Stimulated activated CD4-positive, alpha-beta T cell treated with anti-CD3 and anti-CD28 coated beads, TNF-alpha, amount 100 ng/mL, for 4 hours (primary cell): ENCODE measurements at regions not wholly inside any gene's neighbourhood (a gene's known extent, or its start where the extent isn't known, plus 50 kb on each side); places are given as distances from the start of the nearest gene placed in this dataset.
"Not testable (repeated sequence)": the region's sequence is repeated elsewhere in the genome, so short reads cannot be mapped to it uniquely, and the experiment has no call there.

Source experiments
- DNase-seq, 3 experiments: peaks; one replicate each; pipeline ENCODE4 v3.0.0-alpha.2; 2020; ENCODE audit warnings: low read depth in 3 of 3

DNA sequence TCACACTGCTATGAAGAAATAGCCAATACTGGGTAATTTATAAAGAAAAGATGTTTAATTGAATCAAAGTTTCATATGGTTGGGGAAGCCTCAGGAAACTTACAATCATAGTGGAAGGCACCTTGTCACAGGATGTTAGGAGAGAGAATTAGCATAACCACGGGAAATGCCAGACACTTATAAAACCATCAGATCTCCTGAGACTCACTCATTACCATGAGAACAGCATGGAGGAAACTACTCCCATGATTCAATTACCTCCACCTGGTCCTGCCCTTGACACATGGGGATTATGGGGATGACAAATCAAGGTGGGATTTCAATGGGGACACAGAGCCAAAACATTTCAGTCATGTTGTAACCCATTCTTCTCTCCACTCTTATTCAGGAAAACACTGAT is 472.9 kb upstream of the FSIP2 start:
- DNase-seq, result no peak

DNA sequence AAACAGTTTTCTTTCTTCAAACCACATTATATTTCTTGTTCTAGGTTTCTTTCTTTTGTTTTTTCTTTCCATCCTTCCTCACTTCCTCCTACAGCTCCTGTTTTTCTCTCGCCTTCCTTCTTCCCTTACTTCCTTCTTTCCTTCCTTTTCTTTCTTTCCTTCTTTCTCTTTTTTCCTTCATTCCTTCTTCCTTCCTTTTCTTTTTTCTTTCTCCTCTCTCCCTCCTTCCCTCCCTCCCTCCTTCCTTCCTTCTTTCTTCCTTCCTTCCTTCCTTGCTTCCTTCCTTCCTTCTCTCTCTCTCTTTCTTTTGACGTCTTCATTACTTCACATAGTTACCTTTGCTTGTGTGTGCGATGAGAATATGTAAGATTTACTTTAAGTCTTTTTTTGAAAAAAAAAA is 470.0 kb upstream of the FSIP2 start:
- DNase-seq, result no peak

DNA sequence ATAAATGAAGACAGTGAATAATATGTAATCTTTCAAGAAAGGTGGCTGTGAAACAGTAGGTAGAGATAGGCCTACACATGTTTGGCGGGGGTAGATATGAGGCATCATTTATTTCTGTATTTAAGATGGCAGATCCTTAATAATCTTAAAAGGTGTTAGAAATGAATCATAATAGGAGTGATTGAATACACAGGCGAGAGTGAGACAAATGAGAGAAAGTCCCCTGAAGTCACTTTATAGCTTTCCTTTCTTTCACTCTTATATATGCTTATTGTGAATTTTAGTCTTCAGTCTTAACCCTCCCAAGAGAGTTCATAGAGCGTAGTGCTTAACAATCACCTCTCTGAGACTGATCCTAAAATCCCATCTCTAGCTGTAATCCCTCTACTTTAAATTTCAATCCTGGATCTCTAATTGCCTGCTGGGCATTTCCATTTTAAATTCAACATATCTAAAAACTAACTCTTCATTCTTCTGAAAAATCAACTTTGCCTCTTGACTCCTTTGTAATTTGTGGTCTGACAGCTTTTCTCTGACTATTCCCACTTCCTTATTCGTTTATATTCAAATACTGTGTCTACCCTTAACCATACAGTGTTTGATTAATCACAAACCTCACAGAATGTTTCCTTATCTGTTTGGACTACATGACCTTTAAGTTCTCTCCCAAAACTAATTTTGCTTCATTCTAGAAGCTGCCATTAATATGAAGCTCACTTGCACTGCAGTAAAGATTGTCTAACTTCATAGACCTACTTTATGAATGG is 463.7 kb upstream of the FSIP2 start:
- no peak for DNase-seq

DNA sequence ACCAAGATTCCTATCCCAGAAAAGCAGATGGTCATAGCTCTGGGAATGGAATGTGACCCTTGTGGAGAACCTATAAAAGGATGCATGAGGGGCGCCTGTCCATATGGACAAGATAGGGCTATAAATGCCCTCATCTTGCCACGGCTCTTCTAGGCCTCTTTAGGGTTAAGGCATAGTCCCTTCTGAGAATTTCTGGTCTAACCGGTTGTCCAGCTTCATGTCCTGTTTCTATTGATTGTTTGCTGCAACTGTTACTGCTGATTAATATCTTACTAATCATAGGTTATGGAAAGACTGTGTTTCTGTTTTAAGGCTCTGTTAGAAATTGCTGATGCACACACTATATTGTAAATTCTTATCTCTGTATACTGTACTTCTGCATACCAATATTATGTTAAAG is 462.6 kb upstream of the FSIP2 start:
- DNase-seq, result not testable (repeated sequence)

DNA sequence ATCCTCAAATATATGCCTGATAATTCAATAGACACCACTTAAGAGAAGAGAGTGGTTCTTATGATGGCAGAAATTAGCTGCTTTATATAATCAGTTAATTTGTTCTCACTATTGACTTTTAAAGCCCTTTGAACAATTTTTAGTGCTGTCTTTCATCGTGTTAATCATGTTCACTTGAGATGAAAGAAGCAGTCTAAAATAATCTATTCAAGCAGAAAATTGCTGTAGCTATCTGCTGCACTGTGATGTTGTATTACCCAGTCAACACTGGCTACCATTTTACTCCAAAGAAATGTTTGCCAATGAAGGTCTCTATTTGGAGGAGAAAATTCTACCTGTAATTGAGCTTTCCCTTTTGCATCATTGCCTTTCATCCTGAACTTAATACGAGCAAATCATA is 459.8 kb upstream of the FSIP2 start:
- DNase-seq, result no peak

DNA sequence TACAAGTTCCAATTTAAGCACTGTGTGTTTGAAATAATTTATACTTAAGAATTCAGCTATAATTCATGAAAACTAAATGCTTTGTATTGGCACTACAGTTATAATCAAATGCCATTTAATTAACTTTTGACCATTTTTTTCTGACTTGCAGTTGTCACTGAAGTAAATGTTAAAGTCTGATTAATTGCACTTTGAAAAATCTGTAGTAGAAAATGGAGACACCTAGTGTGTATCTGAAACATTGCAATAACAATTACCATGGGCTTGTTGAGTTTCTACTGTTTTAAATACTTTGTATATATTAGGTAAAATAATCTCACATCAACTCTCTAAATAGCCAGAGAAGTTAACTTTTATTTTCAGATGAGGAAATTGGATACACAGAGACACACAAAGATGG is 458.6 kb upstream of the FSIP2 start:
- DNase-seq, result no peak

DNA sequence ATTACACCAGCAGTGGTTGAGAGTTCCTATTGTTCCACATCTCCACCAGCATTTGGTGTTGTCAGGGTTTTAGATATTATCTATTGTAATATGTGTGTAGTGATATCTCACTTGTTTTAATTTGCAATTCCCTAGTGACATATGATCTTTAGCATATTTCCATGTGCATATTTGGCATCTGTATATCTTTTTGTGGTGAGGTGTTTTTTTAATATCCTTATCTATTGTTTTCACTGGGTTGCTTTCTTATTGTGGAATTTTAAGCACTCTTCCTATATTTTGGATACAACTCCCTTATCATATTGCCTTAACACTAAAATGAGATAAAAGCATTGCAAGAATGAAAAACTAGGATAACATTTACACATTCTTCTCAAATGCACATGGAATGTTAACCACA is 453.9 kb upstream of the FSIP2 start:
- no peak for DNase-seq

DNA sequence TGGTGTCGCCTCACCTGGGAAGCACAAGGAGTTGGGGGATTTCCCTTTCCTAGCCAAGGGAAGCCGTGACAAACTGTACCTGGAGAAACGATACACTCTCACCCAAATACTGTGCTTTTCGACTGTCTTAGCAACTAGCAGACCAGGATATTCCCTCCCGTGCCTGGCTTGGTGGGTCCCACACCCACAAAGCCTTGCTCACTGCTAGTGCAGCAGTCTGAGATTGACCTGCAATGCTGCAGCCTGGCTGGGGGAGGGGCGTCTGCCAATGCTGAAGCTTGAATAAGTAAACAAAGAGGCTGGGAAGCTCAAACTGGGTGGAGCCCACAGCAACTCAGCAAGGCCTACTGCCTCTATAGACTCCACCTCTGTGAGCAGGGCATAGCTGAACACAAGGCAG is 448.6 kb upstream of the FSIP2 start:
- DNase-seq, result not testable (repeated sequence)

DNA sequence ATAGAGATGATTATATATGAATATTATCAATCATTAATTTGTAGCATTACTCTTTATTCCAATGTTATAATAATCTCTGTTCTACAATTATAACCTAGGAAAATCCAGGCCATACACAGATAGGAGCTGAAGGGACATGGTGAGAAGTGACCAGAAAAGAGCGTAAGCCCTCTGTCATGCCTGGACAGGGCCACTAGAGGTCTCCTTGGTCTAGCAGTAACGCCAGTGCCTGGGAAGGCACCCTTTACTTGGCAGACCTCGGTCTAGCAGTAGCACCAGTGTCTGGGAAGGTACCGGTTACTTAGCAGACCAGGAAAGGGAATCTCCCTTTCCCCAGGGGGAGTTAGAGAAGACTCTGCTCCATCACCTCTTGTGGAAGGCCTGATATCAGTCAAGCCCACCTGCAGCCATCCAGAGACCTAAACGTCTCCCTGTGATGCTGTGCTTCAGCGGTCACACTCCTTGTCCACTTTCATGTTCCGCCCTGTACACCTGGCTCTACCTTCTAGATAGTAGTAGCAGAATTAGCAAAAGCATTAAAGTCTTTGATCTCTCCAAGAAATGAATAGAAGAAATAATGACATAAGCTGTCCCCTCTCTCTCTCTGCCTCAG is 447.5 kb upstream of the FSIP2 start:
- DNase-seq, result no peak

DNA sequence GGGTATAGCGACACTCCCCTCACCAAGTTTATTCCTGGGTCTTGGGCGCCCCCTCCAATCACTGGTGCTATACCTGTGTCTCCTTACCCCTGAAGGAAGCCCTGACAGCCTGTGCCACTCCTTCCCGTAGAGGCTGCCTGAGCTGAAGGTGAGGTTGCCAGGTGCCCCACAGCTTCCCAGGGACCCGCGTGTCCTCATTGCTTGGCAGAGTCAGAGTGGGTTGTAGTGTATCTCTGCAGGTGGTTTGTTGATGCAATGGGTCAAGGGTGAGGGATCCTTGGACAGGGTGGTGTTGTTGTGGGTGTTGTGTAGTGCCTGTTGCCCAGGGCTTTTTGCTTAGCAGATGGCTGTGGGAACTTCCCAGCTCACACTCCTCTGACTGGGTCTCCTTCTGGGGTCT is 438.7 kb upstream of the FSIP2 start:
- DNase-seq, result no peak

DNA sequence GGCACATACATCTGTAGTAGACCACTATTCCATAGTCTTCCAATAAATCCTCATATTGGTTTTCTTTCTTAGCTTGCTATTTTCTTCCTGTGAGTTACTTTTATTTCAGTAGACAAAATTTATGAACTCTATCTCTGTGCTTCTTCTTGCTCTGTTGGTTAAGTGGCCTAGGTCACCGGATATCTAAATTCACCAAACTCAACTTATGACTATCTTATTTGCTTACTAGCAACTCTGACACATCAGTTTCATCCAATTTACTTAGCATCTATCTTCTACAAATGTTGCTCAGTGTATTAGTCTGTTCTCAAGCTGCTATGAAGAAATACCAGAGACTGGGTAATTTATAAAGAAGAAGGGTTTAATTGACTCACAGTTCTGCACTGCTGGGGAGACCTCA is 432.5 kb upstream of the FSIP2 start:
- no peak for DNase-seq

DNA sequence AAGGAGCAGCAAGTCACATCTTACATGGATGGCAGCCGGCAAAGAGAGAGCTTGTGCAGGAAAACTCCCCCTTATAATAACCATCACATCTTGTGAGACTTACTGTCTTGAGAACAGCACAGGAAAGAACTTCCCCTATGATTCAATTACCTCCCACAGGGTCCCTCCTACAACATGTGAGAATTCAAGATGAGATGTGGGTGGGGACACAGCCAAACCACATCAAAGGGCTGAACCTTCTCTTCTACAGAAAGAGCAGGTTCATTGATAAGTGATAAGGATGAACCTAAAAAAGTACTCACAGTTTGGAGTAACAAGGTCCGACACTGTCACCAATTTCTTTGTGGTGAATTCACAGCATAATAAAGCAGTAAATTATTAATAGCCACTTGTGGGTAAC is 422.2 kb upstream of the FSIP2 start:
- DNase-seq, result no peak

DNA sequence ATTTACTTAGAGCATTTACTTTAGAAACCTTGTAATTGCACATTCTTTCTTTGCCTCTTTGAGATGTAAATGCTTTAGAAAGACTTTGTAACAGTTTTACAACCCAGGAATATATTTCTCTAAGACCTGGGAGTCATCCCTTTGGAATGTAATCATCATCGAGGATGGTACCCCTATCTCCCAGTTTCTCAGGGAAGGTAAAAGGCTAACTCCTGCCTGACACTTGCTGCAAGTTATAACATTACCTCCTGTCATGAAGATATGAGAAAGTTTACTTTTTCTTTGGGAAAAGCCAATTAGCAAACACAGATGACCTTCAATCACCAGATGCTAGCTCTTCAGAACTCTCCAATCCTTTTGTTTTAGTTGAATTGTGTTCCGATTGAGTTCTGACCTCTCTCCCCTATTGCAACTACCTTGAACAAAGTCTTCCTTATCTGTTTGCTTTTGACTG is 420.3 kb upstream of the FSIP2 start:
- no peak for DNase-seq

DNA sequence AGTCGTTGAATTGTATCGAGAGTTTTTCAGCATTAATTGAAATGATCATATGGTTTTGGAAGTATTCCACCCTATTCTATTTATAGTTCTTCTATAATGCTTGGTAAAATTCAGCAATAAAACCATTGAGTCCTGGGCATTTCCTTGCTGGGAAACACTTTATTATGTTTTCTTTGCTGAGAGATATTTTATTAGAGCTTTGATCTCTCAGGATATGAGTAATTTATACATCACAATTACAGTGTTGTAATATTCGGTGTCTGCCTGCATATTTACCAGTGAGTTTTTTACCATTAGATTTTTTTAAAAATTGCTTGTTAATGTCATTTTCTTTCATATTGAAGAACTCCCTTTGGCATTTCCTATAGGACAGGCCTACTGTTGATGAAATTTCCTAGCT is 402.7 kb upstream of the FSIP2 start:
- DNase-seq, result no peak

DNA sequence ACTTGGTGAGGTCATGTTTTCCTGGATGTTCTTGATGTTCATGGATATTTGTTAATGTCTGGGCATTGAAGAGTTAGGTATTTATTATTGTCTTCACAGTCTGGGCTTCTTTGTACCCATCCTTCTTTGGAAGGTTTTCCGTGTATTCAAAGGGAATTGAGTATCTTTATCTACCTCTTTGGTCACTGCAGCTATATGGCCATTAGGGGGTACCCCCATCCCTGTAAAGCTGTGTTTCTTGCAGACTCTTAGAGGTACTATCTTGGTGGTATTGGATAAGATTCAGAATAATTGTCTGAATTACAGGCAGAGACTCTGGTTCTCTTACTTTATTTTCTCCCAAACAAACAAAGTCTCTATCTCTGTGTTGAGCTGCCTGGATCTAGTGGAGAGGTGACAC is 401.6 kb upstream of the FSIP2 start:
- DNase-seq, result no peak

DNA sequence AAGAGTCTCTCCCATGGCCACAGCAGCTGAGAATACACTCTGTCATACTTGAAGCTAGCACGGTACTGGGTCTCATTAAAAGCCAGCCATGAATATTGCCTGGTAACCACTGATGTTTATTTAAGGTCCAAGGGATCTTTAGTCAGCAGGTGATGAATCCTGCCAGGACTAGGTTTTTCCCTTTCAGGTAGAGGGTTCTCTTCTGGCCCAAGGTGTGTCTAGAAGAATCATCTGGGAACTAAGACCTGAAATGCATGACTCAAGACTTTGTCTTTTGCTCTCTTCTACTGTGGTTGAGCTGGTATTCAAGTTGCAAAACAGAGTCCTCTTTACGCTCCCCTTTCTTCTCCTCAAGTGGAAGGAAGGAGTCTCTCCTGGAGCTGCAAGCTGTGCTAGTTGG is 400.5 kb upstream of the FSIP2 start:
- no peak for DNase-seq

DNA sequence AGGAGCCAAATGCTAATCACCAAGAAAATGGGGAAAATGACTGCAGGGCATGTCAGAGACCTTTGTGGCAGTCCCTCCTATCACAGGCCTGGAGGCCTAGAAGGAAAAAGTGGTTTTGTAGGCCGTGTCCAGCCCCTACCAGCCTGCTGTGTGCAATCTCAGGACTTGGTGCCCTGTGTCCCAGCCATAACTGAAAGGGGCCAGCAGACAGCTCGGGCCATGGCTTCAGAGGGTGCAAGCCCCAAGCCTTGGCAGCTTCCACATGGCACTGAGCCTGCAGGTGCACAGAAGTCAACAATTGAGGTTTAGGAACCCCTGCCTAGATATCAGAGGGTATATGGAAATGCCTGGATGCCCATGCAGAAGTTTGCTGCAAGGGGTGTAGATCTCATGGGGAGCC is 391.2 kb upstream of the FSIP2 start:
- no peak for DNase-seq

DNA sequence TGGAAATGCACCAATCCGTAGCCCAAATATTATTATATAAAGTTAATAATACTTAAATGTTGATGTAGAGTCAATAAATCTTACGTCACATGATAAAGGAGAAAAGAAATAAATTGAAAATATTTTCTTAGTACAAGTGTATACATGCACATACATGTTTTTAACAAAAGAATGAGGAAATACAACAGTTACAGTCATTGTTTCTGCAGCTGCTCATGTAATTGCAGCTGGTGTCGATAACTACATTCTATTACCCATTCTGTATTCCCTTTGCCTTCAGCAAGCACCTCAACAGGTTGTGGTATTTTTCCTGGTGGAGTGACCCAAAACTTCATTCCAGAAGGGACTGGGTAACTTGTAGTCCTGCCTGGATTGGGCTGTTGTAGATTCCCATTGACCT is 377.8 kb upstream of the FSIP2 start:
- no peak for DNase-seq

DNA sequence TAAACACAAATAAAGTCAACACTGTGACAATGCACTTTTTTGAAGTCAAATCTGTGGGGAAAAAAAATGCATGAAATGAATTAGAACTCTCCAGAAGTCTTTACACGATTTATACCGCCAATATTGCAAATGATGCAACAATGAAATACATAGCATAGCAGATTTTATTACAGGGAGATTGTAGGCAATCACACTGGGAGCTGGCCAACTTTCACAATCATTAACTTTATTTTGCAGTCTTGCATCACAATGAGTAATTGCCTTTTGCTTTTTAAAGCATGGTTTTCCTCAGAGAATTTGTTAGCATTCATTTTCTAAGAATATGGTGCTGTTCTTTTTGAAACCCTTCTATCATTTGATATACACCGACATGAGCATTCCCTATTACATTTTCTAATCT is 366.4 kb upstream of the FSIP2 start:
- DNase-seq, result no peak

DNA sequence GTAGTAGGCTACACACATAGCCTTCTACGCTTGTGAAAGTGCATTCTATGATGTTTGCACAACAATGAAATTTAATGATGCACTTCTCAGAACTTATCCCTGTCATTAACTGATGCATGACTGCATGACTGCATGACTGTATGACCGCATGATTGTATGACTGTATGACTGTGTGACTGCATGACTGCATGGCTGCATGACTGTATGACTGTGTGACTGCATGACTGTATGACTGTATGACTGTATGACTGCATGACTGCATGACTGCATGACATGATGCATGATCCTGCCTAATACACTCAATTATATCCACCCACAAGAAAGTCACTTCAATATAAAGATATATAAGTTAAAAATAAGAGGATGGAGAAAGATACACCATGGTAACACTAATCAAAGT is 365.4 kb upstream of the FSIP2 start:
- DNase-seq, result no peak

DNA sequence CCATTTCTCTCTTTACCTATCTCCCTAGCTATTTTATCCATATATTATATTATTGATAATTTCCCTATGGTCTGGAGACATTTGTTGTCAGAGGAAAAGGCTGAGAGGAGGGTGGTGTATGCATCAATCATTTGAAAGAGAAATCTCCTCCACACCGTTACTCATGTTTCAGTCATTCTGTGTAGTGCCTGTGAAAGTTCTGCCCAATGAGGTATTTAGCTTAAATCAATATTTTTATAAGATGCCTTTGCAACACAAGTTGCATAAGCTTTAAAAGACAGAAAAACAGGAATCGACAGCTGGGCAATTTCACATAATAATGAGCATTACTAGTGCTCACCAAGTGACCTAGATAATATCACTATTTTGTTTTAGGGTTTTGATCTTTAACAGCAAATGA is 363.7 kb upstream of the FSIP2 start:
- no peak for DNase-seq

DNA sequence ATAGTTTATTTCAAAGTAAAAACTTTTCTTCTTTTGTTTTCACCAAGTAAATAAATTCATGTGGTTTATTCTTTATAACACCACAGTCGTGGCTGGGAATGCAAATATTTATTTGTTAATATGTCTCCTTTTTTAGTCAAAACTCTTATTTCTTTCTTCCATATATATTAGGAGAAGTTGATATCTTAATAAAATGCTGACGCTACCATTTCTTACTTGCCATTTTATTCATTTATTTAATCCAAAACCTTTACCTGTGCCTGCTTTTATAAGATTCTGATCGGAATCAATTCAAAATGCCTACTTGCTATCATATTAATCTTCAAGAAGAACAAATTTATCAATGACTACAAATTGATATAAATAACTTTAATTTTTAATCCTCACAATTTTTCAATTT is 362.9 kb upstream of the FSIP2 start:
- DNase-seq, result no peak

DNA sequence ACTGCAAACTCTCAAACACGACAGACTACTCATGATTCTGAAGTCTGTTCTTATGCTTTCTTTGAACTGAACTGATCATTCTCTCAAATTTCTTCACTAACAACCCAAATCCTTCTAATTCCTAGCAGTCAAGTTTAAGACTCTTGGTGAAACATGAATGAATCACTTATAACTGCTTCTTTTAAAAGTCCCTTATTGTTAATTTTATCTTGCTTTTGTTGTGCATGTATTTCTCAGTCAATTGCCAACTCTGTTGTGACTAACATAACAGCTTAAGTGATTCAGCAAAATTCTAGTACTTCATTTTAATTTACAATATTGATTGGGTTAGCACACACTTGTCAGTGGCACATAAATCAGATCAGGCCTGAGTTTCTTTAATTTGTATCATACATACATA is 357.0 kb upstream of the FSIP2 start:
- no peak for DNase-seq
